Left ventricle myocardium inferior (tissue), 1 donor: ENCODE measurements at regions not wholly inside any gene's neighbourhood (a gene's known extent, or its start where the extent isn't known, plus 50 kb on each side); places are given as distances from the start of the nearest gene placed in this dataset.
"Not testable (repeated sequence)": the region's sequence is repeated elsewhere in the genome, so short reads cannot be mapped to it uniquely, and the experiment has no call there.

Experiments used
- DNase-seq: peaks from one replicate; pipeline ENCODE4 v3.0.0-alpha.2; 2020
- H3K27ac ChIP-seq: fragments of 200-600 bp; replicated peaks from 2 replicates; pipeline ENCODE4 v1.8.0; 2021
- H3K27me3 ChIP-seq: fragments of 200-600 bp; 2 replicates; pipeline ENCODE4 v1.8.0; 2021; ENCODE audit warnings: low read depth
- H3K36me3 ChIP-seq: fragments of 200-600 bp; 2 replicates; pipeline ENCODE4 v1.8.0; 2021
- H3K4me1 ChIP-seq: fragments of 200-600 bp; 2 replicates; pipeline ENCODE4 v1.8.0; 2021
- H3K4me3 ChIP-seq: fragments of 200-600 bp; 2 replicates; pipeline ENCODE4 v1.8.0; 2021; ENCODE audit warnings: mild to moderate bottlenecking, moderate library complexity
- H3K9me3 ChIP-seq: fragments of 200-600 bp; replicated peaks from 2 replicates; pipeline ENCODE4 v1.8.0; 2021
- intact Hi-C: fragments of 100-400 bp; cut with micrococcal nuclease; formaldehyde crosslinking; loops from one replicate; pipeline ENCODE4 v1.11.0; 2022
- TF ChIP-seq, protein P1 (sequence below): fragments of 200-600 bp; IDR thresholded peaks from 2 replicates; pipeline ENCODE4 v1.8.0; 2021; ENCODE audit warnings: antibody characterized with exemption, mild to moderate bottlenecking, borderline replicate concordance
- donor health status: DM: no; HTN: yes; CAD: no; lungs with severe emphysema.

DNA sequence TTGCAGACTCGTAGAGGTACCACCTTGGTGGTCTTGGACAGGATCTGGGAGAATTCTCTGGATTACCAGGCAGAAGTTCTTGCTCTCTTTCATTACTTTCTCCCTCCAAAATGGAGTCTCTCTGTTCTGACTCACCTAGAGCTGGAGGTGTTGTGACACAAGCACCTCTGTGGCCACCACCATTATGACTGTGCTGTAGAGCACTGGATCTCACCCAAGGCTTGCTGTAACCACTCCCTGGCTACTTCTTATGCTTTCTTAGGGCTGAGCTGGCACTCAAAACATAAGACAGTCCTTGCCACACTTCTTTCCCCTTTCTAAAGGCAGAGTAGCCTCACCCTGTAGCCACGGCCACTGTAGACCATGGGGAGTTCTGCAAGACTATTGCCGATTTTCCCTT, 296.6 kb upstream of the DIPK2B start:
- intact Hi-C loops = no loop called here
- Histone ChIP-seq H3K4me1 (no peaks in the 10 kb centered on the region), H3K36me3 (no peaks in the 10 kb centered on the region), H3K27me3 (no peaks in the 10 kb centered on the region), H3K4me3 (no peak overlapping the region), H3K9me3 (peaks cover 11% of the 10 kb centered on the region), H3K27ac (no peak overlapping the region)
- TF ChIP-seq, protein P1, sequence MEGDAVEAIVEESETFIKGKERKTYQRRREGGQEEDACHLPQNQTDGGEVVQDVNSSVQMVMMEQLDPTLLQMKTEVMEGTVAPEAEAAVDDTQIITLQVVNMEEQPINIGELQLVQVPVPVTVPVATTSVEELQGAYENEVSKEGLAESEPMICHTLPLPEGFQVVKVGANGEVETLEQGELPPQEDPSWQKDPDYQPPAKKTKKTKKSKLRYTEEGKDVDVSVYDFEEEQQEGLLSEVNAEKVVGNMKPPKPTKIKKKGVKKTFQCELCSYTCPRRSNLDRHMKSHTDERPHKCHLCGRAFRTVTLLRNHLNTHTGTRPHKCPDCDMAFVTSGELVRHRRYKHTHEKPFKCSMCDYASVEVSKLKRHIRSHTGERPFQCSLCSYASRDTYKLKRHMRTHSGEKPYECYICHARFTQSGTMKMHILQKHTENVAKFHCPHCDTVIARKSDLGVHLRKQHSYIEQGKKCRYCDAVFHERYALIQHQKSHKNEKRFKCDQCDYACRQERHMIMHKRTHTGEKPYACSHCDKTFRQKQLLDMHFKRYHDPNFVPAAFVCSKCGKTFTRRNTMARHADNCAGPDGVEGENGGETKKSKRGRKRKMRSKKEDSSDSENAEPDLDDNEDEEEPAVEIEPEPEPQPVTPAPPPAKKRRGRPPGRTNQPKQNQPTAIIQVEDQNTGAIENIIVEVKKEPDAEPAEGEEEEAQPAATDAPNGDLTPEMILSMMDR = no peak
- DNase-seq = no peak

DNA sequence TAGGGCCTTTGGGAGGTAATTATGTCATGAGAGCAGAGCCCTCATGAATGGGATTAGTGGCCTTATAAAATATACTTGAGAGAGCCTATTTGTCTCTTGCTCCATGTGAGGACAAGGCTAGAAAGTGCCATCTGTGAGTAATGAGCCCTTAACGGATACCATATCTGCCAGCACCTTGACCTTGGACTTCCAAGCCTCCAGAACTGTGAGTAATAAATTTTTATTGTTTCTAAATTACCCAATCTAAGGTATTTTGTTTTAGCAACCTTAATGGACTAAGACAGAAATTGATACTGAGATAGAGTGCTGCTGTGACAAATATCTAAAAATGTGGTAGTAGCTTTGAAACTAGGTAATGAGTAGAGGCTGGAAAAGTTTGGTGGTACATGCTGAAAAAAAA, 285.0 kb upstream of the DIPK2B start:
- Histone ChIP-seq H3K36me3 (no peaks in the 10 kb centered on the region), H3K4me1 (no peaks in the 10 kb centered on the region), H3K27ac (no peak overlapping the region), H3K27me3 (no peaks in the 10 kb centered on the region), H3K4me3 (no peak overlapping the region), H3K9me3 (peaks cover 7% of the 10 kb centered on the region)
- no peak for DNase-seq
- intact Hi-C loops = no loop called here
- TF ChIP-seq, protein P1 = no peak

DNA sequence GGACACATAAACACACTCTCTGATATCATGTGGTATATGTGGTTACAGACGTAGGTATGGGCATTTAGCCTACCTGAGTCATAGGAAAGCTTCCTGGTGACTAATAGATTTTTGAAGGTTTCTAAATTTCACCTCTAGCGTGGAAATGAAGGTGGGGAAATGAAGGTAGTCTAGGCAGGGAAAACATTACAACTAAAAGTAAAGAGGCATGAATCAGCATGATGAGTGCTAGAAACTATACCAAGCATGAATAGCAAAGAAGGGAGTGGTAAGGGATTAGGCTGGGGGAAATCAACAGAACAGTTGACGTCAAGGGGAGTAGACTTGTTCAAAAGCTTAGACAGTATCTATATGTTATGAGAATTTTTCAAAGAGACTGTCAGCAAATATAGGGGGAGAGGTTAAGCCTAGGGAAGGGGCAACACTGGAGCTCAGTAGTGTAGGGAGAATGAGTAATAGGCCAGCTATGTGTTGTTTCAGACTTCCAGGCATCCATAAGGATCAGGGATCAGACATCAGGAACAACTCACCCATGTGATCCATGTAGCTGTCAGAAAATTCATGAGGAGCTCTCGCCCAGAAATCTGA, 279.3 kb upstream of the DIPK2B start:
- Histone ChIP-seq H3K36me3 (no peaks in the 10 kb centered on the region), H3K9me3 (no peaks in the 10 kb centered on the region), H3K27me3 (no peaks in the 10 kb centered on the region), H3K4me1 (no peaks in the 10 kb centered on the region), H3K4me3 (no peak overlapping the region), H3K27ac (no peak overlapping the region)
- no peak for DNase-seq
- intact Hi-C loops = no loop called here
- TF ChIP-seq, protein P1 = no peak

DNA sequence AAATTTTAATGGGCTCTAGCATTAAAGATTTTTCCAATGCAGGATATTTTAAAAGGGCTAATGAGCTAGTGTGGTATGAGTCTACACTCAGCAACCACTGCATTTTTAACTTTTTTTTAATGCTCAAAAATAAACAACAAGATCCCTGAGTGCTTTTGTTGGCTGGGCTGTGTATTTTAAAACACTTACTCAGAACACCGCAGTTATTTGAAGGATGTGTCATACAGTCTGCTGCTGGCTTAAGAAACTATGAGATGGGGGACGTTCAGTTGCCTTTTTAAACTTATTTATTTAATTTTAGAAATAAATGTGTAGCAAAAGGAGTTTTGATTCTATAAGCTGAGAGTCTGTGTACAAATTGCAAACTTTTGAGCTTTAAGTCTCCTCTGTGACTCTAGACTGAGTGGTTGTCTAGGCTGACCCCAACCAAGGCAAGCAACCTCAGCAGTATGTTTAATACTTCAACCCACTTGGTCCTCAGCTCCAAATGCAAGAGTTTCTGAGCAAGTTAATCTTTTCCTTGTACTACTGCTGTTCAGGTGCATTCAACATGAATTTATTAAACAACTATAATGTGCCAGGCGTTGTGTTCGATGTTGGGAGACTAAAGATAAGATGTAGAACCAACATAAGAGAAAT, 278.6 kb upstream of the DIPK2B start:
- Histone ChIP-seq H3K27me3 (no peaks in the 10 kb centered on the region), H3K36me3 (no peaks in the 10 kb centered on the region), H3K4me3 (no peak overlapping the region), H3K27ac (no peak overlapping the region), H3K9me3 (no peaks in the 10 kb centered on the region), H3K4me1 (no peaks in the 10 kb centered on the region)
- DNase-seq = no peak
- intact Hi-C loops = no loop called here
- TF ChIP-seq, protein P1 = no peak

DNA sequence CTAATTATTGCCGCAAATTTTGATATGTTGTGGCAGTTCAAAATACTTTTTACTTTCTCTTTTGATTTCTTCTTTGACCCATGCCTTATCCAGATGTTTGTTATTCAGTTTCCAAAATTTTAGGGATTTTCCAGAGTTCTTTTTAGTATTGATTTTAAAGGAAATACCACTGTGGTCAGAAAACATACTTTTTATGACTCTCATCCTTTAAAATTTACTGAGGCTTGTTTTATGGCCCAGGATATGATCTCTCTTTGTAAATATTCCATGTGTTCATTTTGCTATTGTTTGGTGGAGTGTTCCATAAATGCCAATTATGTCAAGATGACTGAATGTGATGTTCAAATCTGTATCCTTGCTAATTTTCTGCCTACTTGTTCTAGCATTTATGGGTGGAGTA, 272.3 kb upstream of the DIPK2B start:
- Histone ChIP-seq H3K9me3 (no peaks in the 10 kb centered on the region), H3K36me3 (no peaks in the 10 kb centered on the region), H3K27ac (no peak overlapping the region), H3K4me1 (no peaks in the 10 kb centered on the region), H3K4me3 (no peak overlapping the region), H3K27me3 (no peaks in the 10 kb centered on the region)
- intact Hi-C loops = no loop called here
- no peak for DNase-seq
- TF ChIP-seq, protein P1 = no peak

DNA sequence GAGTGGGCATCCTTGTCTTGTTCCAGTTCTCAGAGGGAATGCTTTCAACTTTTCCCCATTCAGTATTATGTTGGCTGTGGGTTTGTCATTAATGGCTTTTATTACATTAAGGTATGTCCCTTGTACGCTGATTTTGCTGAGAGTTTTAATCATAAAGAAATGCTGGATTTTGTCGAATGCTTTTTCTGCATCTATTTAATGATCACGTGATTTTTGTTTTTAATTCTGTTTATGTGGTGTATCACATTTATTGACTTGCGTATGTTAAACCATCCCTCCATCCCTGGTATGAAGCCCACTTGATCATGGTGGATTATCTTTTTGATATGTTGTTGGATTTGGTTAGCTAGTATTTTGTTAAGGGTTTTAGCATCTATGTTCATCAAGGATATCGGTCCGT, 266.9 kb upstream of the DIPK2B start:
- H3K27me3 ChIP-seq, DNase-seq, H3K4me1 ChIP-seq, H3K4me3 ChIP-seq, H3K36me3 ChIP-seq, H3K27ac ChIP-seq, intact Hi-C loops, H3K9me3 ChIP-seq: not testable (repeated sequence)

DNA sequence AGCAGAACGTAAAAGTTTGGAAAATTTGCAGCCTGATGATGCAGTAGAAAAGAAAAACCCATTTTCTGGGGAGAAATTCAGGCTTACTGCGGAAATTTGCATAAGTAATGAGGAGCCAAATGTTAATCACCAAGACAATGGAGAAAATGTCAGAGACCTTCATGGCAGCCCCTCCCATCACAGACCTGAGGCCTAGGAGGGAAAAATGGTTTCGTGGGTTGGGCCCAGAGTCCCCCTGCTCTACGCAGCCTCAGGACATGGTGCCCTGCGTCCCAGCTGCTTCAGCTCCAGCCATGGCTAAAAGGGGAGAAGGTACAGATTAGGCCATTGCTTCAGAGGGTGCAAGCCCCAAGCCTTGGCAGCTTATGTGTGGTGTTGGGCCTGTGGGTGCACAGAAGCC, 255.1 kb upstream of the DIPK2B start:
- H3K36me3 ChIP-seq, intact Hi-C loops, DNase-seq, H3K27me3 ChIP-seq, H3K4me3 ChIP-seq, H3K4me1 ChIP-seq, H3K9me3 ChIP-seq, H3K27ac ChIP-seq: not testable (repeated sequence)
